K562 (cell line): ENCODE measurements at regions not wholly inside any gene's neighbourhood (a gene's known extent, or its start where the extent isn't known, plus 50 kb on each side); places are given as distances from the start of the nearest gene placed in this dataset.

Experiments
- ATAC-seq: fragments of 200-7000 bp; cut with Tn5 transposase; 3 replicates; pipeline ENCODE4 v1.9.1; 2020; ENCODE audit warnings: moderate library complexity
- BruUV-seq: library from RNA; stranded (reverse); fragments of 400-500 nt; replicated peaks from 2 replicates; lab custom pipeline; 2021; lab: Mats Ljungman, UMichigan
- CTCF ChIA-PET: fragments of 300-600 bp; formaldehyde crosslinking; extraction: SDS; loops from one replicate; lab custom pipeline; 2021; ENCODE audit warnings: low intra/inter-chr PET ratio; lab: Yijun Ruan, JAX
- POLR2A ChIA-PET: fragments of 300-600, 350-650 bp; sonication (Branson Sonifier 250); formaldehyde crosslinking; extraction: SDS; loops from one replicate; lab custom pipeline; 2021; ENCODE audit warnings: antibody characterized with exemption, inconsistent platforms; lab: Yijun Ruan, JAX
- DNase-seq, 4 experiments: peaks; one replicate each; pipeline versions ENCODE4 v3.0.0 to v3.0.0-alpha.2; 2011 to 2018; ENCODE audit warnings: low spot score in 3 of 4, mixed read lengths in 3 of 4; ENCODE audit errors: extremely low read depth in 1 of 4
- FAIRE-seq: peaks from 2 replicates; lab custom pipeline; 2011; peaks lifted over from hg19 to GRCh38; lab: Jason Lieb, UNC
- H2AFZ ChIP-seq: 2 replicates; pipeline ENCODE4 v1.6.0; 2011; ENCODE audit warnings: low read depth, low read length, control low read depth, inconsistent platforms
- H3K27ac ChIP-seq: fragments of 200-600 bp; 3 replicates; pipeline ENCODE4 v1.8.0; 2011; ENCODE audit warnings: low read depth, mild to moderate bottlenecking, control low read depth, inconsistent platforms, low read length, moderate library complexity, mixed read lengths; ENCODE audit errors: extremely low read depth
- H3K27me3 ChIP-seq, 2 experiments: fragments of 300-600 bp in 1 of 2; 2 replicates in 1 of 2; 3 replicates in 1 of 2; pipeline versions ENCODE4 v1.6.0 to v1.8.0; 2011; ENCODE audit warnings: inconsistent platforms in 2 of 2, low read length in 2 of 2, mild to moderate bottlenecking in 1 of 2, mixed read lengths in 1 of 2, moderate library complexity in 1 of 2; ENCODE audit not compliant: control insufficient read depth in 2 of 2, insufficient read depth in 2 of 2
- H3K36me3 ChIP-seq: fragments of 300-600 bp; 3 replicates; pipeline ENCODE4 v1.8.0; 2011; ENCODE audit warnings: mild to moderate bottlenecking, low read length, inconsistent platforms; ENCODE audit not compliant: control insufficient read depth, insufficient read depth
- H3K4me1 ChIP-seq, 2 experiments: fragments of 200-600 bp in 1 of 2; replicated peaks in 1 of 2; 2 replicates in 1 of 2; 3 replicates in 1 of 2; pipeline versions ENCODE4 v1.5.1 to v1.8.0; 2011; ENCODE audit warnings: inconsistent platforms in 2 of 2, low read length in 2 of 2, mild to moderate bottlenecking in 1 of 2, mixed read lengths in 1 of 2, moderate library complexity in 1 of 2; ENCODE audit not compliant: control insufficient read depth in 2 of 2, insufficient read depth in 2 of 2
- H3K4me2 ChIP-seq: 2 replicates; pipeline ENCODE4 v1.6.1; 2011; ENCODE audit warnings: low read length, control low read depth, inconsistent platforms, mixed read lengths; ENCODE audit not compliant: insufficient read depth
- H3K4me3 ChIP-seq: fragments of 200-600 bp; sonication (generic), shearing (Covaris generic); 2 replicates; pipeline ENCODE4 v1.5.1; 2016; ENCODE audit warnings: control low read depth, inconsistent platforms
- H3K79me2 ChIP-seq: fragments of 200-600 bp; 3 replicates; pipeline ENCODE4 v1.8.0; 2011; ENCODE audit warnings: low read length, inconsistent platforms; ENCODE audit not compliant: control insufficient read depth, insufficient read depth
- H3K9ac ChIP-seq, 2 experiments: 2 replicates each; pipeline versions ENCODE4 v1.6.0 to v1.6.1; 2011; ENCODE audit warnings: low read depth in 2 of 2, low read length in 2 of 2, control low read depth in 1 of 2, inconsistent platforms in 1 of 2, mild to moderate bottlenecking in 1 of 2, mixed read lengths in 1 of 2; ENCODE audit not compliant: insufficient read depth in 1 of 2
- H3K9me1 ChIP-seq: one replicate; pipeline ENCODE4 v1.6.0; 2011; ENCODE audit warnings: inconsistent platforms, mild to moderate bottlenecking, low read length, moderate library complexity; ENCODE audit not compliant: control insufficient read depth, insufficient read depth
- H3K9me3 ChIP-seq: replicated peaks from 2 replicates; pipeline ENCODE4 v1.5.1; 2011; ENCODE audit warnings: low read depth, low read length, inconsistent platforms; ENCODE audit not compliant: control insufficient read depth, insufficient read depth
- H4K20me1 ChIP-seq: replicated peaks from 2 replicates; pipeline ENCODE4 v1.6.1; 2011; ENCODE audit warnings: low read length, inconsistent platforms, mixed read lengths; ENCODE audit not compliant: control insufficient read depth, insufficient read depth
- MECOM ChIP-seq: fragments of 250-450 bp; sonication (Bioruptor Pico); IDR thresholded peaks from 2 replicates; pipeline ENCODE4 v1.8.0; 2022; ENCODE audit warnings: inconsistent platforms
- NCOA6 ChIP-seq: fragments of 450-650 bp; IDR thresholded peaks from 2 replicates; pipeline ENCODE4 v1.6.1; 2017; ENCODE audit warnings: mild to moderate bottlenecking
- RBM22 ChIP-seq: fragments of 200-400 bp; formaldehyde crosslinking; IDR thresholded peaks from 2 replicates; pipeline ENCODE4 v1.6.1; 2018; ENCODE audit warnings: low read length, low read depth; ENCODE audit not compliant: poor library complexity, severe bottlenecking
- SMC3 ChIP-seq: conservative IDR thresholded peaks from 2 replicates; pipeline ENCODE4 v1.6.1; 2011; ENCODE audit warnings: low read depth, low read length, improper control_type of control experiment; ENCODE audit not compliant: insufficient read depth
- ZNF592 ChIP-seq: fragments of 450-650 bp; IDR thresholded peaks from 2 replicates; pipeline ENCODE4 v1.6.1; 2017; ENCODE audit warnings: antibody characterized with exemption, mild to moderate bottlenecking
- WGBS: fragments of 100-300 bp; shearing (Covaris generic); methylation state at CpG from one replicate; pipeline ENCODE4 v1.1.6; 2016; ENCODE audit warnings: low coverage, mixed read lengths; ENCODE audit not compliant: insufficient coverage; ENCODE audit errors: missing lambda C conversion rate; 5-methylcytosine and 5-hydroxymethylcytosine counted together
- in situ Hi-C: fragments of 300-500 bp; cut with MboI; formaldehyde crosslinking; loops from 4 replicates; pipeline ENCODE4 v1.15.0; 2018; ENCODE audit warnings: inconsistent platforms, mixed read lengths
- intact Hi-C: fragments of 100-400 bp; cut with micrococcal nuclease; formaldehyde crosslinking; loops from 2 replicates; pipeline ENCODE4 v1.14.2; 2022

GRCh38 chr6:118710616-118711015 lies 59.2 kb upstream of the CEP85L start:
- Histone ChIP-seq H3K36me3 (no peaks in the 10 kb centered on the region), H3K4me3 (peak overlapping the region; percentile 54; the same call in 1 of the 2 replicates), H3K9ac (peak overlapping the region in 1 of 2 experiments; percentile 97; a peak in 3 of 4 replicates), H3K4me1 (peaks cover 12 to 21% of the 10 kb centered on the region in 2 experiments), H3K27ac (peak overlapping the region; percentile 98), H3K79me2 (peaks cover 39% of the 10 kb centered on the region), H3K4me2 (peak overlapping the region; percentile 100), H3K9me1 (no peaks in the 10 kb centered on the region), H4K20me1 (no peaks in the 10 kb centered on the region), H3K9me3 (no peaks in the 10 kb centered on the region), H3K27me3 (no peaks in the 10 kb centered on the region)
- in situ Hi-C loops, result no loop called here
- ChIA-PET CTCF (no interaction called here), POLR2A (interaction anchor here (1.8 to 5.0 kb wide), 3 partner anchors 13 to 22 kb away, joined by 6 to 29 read pairs (median 16); no protein-coding TSS in a partner anchor)
- BruUV-seq, result no TSS peak
- intact Hi-C loops, result loop anchor here (2.0 kb wide), 1 partner anchor 182 kb away; no protein-coding TSS in a partner anchor
- TF ChIP-seq MECOM (CRISPR knock-in tag) (0 out of 2 replicates have a peak, but pooled peaks have one; percentile 3), SMC3 (no peak), ZNF592 (peak; percentile 28), NCOA6 (no peak), RBM22 (no peak)
- TF ChIP-seq, all 486 proteins: peak for 2
- H2AFZ ChIP-seq, result peak overlapping the region; percentile 92
- ATAC-seq, result no peak
- WGBS, result 26% methylated on average over 5 of the region's 5 CpGs
- no peak for FAIRE-seq
- no peak for DNase-seq
